Caco-2 (cell line): ENCODE measurements at regions not wholly inside any gene's neighbourhood (a gene's known extent, or its start where the extent isn't known, plus 50 kb on each side); places are given as distances from the start of the nearest gene placed in this dataset.

Source experiments
- BruUV-seq: library from RNA; stranded (reverse); fragments of 400-500 nt; replicated peaks from 2 replicates; lab custom pipeline; 2021; lab: Mats Ljungman, UMichigan
- CTCF ChIA-PET: fragments of 300-600 bp; sonication (Branson Sonifier 250); formaldehyde crosslinking; loops from one replicate; lab custom pipeline; 2022; ENCODE audit warnings: antibody characterized with exemption; lab: Charles Lee
- POLR2A ChIA-PET: fragments of 300-600 bp; sonication (Branson Sonifier 250); formaldehyde crosslinking; loops from one replicate; lab custom pipeline; 2022; ENCODE audit warnings: antibody characterized with exemption; lab: Charles Lee
- DNase-seq, 2 experiments: peaks; one replicate each; pipeline versions ENCODE4 v3.0.0 to v3.0.0-alpha.2; 2020 to 2022
- H3K27me3 ChIP-seq: replicated peaks from 2 replicates; pipeline ENCODE4 v1.6.0; 2011; ENCODE audit warnings: low read length; ENCODE audit not compliant: control insufficient read depth, insufficient read depth
- H3K36me3 ChIP-seq: 2 replicates; pipeline ENCODE4 v1.5.1; 2011; ENCODE audit warnings: low read length; ENCODE audit not compliant: control insufficient read depth, insufficient read depth
- H3K4me1 ChIP-seq: fragments of 250-450 bp; sonication (Bioruptor Pico); 2 replicates; pipeline ENCODE4 v1.5.1; 2020; ENCODE audit warnings: mild to moderate bottlenecking
- H3K4me3 ChIP-seq: 2 replicates; pipeline ENCODE4 v1.5.1; 2011; ENCODE audit warnings: low read depth, mild to moderate bottlenecking, control low read depth, low read length
- H3K9me3 ChIP-seq: fragments of 250-450 bp; sonication (Bioruptor Pico); 2 replicates; pipeline ENCODE4 v1.5.1; 2020; ENCODE audit warnings: mild to moderate bottlenecking, moderate library complexity
- H3K27ac Mint-ChIP-seq: one replicate; pipeline ENCODE4 v1.8.0; 2022; ENCODE audit warnings: mixed read lengths; ENCODE audit not compliant: unreplicated experiment
- H3K27me3 Mint-ChIP-seq: one replicate; pipeline ENCODE4 v1.8.0; 2022; ENCODE audit warnings: mixed read lengths; ENCODE audit not compliant: insufficient read depth, unreplicated experiment
- H3K36me3 Mint-ChIP-seq: one replicate; pipeline ENCODE4 v1.8.0; 2022; ENCODE audit warnings: mild to moderate bottlenecking, mixed read lengths; ENCODE audit not compliant: insufficient read depth, unreplicated experiment
- H3K4me1 Mint-ChIP-seq: one replicate; pipeline ENCODE4 v1.8.0; 2022; ENCODE audit warnings: low read depth, mixed read lengths; ENCODE audit not compliant: unreplicated experiment
- H3K4me3 Mint-ChIP-seq: one replicate; pipeline ENCODE4 v1.8.0; 2022; ENCODE audit warnings: mild to moderate bottlenecking, moderate library complexity, mixed read lengths; ENCODE audit not compliant: unreplicated experiment
- H3K9me3 Mint-ChIP-seq: one replicate; pipeline ENCODE4 v1.8.0; 2022; ENCODE audit warnings: mixed read lengths; ENCODE audit not compliant: unreplicated experiment
- intact Hi-C: fragments of 100-400 bp; cut with micrococcal nuclease; formaldehyde crosslinking; loops from one replicate; pipeline ENCODE4 v1.10.0; 2022; ENCODE audit not compliant: unreplicated experiment
- TF ChIP-seq, protein P1 (sequence below), 2 experiments: fragments of 200-600 bp in 1 of 2; IDR thresholded peaks; 1 replicate in 1 of 2; 2 replicates in 1 of 2; pipeline versions ENCODE4 v1.5.1 to v1.8.0; 2011 to 2022; ENCODE audit warnings: antibody characterized with exemption in 1 of 2, control low read depth in 1 of 2, inconsistent platforms in 1 of 2, low read depth in 1 of 2, low read length in 1 of 2, mild to moderate bottlenecking in 1 of 2, moderate library complexity in 1 of 2; ENCODE audit not compliant: insufficient read depth in 1 of 2, severe bottlenecking in 1 of 2, unreplicated experiment in 1 of 2

DNA sequence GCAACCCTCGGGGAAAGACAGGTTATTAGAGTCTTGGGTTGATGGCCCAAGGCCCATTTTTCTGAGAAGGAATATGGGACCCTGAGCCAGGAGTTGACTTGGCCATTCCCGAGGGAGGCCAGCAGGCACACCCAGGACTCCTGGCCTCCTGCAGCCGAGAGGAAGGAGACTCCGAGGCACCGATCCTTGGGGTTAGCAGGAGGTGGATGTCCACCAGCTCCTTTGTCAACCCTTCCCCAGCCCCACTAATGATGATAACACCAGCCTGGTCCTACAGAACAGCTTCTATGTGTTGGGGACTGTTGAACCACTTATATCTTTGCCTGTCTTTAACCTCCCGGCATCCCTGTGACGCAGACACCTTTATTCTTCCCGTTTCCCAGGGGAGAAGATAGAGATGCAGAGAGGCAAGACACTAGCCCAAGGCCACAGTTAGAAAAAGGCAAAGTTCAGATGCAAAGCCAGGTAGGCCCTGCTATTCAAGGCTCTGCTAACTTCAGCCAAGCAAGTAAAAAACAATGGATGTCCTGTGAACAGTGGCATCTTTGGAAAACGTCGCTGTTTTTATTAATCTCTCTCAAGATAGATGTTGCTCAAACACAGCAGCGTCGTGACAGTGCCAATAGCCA lies 767.3 kb upstream of the TBX3 start:
- peak overlapping the region; percentile 39 for H3K4me3 ChIP-seq
- H3K36me3 ChIP-seq = no peaks in the 10 kb centered on the region
- peak overlapping the region; percentile 69 for H3K4me3 Mint-ChIP-seq
- no peak for DNase-seq
- no peaks in the 10 kb centered on the region for H3K27me3 ChIP-seq
- TF ChIP-seq, protein P1, sequence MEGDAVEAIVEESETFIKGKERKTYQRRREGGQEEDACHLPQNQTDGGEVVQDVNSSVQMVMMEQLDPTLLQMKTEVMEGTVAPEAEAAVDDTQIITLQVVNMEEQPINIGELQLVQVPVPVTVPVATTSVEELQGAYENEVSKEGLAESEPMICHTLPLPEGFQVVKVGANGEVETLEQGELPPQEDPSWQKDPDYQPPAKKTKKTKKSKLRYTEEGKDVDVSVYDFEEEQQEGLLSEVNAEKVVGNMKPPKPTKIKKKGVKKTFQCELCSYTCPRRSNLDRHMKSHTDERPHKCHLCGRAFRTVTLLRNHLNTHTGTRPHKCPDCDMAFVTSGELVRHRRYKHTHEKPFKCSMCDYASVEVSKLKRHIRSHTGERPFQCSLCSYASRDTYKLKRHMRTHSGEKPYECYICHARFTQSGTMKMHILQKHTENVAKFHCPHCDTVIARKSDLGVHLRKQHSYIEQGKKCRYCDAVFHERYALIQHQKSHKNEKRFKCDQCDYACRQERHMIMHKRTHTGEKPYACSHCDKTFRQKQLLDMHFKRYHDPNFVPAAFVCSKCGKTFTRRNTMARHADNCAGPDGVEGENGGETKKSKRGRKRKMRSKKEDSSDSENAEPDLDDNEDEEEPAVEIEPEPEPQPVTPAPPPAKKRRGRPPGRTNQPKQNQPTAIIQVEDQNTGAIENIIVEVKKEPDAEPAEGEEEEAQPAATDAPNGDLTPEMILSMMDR (IDR thresholded peaks at IDR 0.05; ENCODE audit: insufficient read depth in 1 of 2, low read depth in 1 of 2, low read length in 1 of 2, severe bottlenecking in 1 of 2, unreplicated experiment in 1 of 2) = no peak
- no peaks in the 10 kb centered on the region for H3K9me3 Mint-ChIP-seq
- H3K4me1 ChIP-seq = 0 out of 2 replicates have a peak, but pooled peaks cover 16% of the 10 kb centered on the region
- H3K4me1 Mint-ChIP-seq = no peaks in the 10 kb centered on the region
- ChIA-PET CTCF (no interaction called here), POLR2A (no interaction called here)
- no TSS peak for BruUV-seq
- H3K27ac Mint-ChIP-seq = no peak overlapping the region
- no peaks in the 10 kb centered on the region for H3K36me3 Mint-ChIP-seq
- intact Hi-C loops = loop anchor here (2.0 to 10.0 kb wide), 3 partner anchors 28 to 1474 kb away; no protein-coding TSS in a partner anchor
- no peaks in the 10 kb centered on the region for H3K9me3 ChIP-seq
- H3K27me3 Mint-ChIP-seq = no peaks in the 10 kb centered on the region

DNA sequence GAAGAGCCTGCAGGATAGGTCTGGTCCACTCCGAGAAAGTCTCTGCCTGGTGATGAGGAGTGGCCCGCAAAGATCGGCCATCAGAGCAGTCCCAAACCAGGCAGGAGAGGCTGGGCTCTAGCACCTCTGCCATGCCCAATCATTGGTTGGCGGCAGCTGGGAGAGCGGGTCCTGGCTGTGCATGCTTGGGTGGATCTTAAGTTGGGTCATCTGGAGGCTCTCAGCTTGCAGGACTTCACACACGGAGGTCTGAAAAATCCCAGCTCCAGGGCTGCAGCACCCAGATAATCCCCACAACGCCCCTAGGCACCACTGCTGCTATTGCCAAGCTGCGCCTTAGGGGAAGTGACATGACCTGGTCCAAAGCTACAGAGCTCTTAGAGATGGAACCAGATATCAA lies 766.7 kb upstream of the TBX3 start:
- TF ChIP-seq, protein P1 (IDR thresholded peaks at IDR 0.05; ENCODE audit: insufficient read depth in 1 of 2, low read depth in 1 of 2, low read length in 1 of 2, severe bottlenecking in 1 of 2, unreplicated experiment in 1 of 2) = no peak
- H3K27ac Mint-ChIP-seq = no peak overlapping the region
- Histone ChIP-seq H3K4me1 (0 out of 2 replicates have a peak, but pooled peaks cover 16% of the 10 kb centered on the region), H3K9me3 (no peaks in the 10 kb centered on the region), H3K36me3 (no peaks in the 10 kb centered on the region), H3K27me3 (no peaks in the 10 kb centered on the region), H3K4me3 (no peak overlapping the region)
- no TSS peak for BruUV-seq
- no peaks in the 10 kb centered on the region for H3K4me1 Mint-ChIP-seq
- H3K36me3 Mint-ChIP-seq = no peaks in the 10 kb centered on the region
- POLR2A ChIA-PET = no interaction called here
- no peaks in the 10 kb centered on the region for H3K27me3 Mint-ChIP-seq
- CTCF ChIA-PET = no interaction called here
- intact Hi-C loops = loop anchor here (2.0 to 10.0 kb wide), 3 partner anchors 28 to 1473 kb away; no protein-coding TSS in a partner anchor
- H3K4me3 Mint-ChIP-seq = peak overlapping the region; percentile 12
- H3K9me3 Mint-ChIP-seq = no peaks in the 10 kb centered on the region
- no peak for DNase-seq

DNA sequence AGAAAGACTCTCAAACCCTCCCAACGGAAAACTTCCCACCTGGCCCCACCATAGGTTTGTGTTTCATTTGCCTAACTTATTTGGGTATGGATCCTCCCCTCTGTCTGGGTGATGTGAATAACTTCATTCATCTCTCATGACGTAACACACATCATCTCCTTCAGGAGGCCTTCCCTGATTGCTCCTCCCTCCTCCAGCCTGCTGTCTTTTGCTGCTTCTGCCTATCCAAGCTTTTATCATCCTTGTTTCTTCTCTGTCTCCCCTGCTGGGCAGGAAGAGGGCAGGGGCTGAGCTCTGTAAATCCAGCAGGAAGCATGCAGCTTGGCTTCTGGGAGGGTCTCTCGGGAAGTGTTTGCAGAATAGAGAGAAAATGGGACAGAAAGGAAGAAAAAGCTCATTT lies 766.0 kb upstream of the TBX3 start:
- Histone ChIP-seq H3K27me3 (no peaks in the 10 kb centered on the region), H3K9me3 (no peaks in the 10 kb centered on the region), H3K4me1 (0 out of 2 replicates have a peak, but pooled peaks cover 15% of the 10 kb centered on the region), H3K36me3 (no peaks in the 10 kb centered on the region), H3K4me3 (no peak overlapping the region)
- DNase-seq = no peak
- CTCF ChIA-PET = interaction anchor here (0.6 kb wide), 1 partner anchor 18 kb away, joined by 3 read pairs; no protein-coding TSS in a partner anchor
- Mint-ChIP-seq H3K4me3 (peak overlapping the region; percentile 12), H3K27me3 (no peaks in the 10 kb centered on the region), H3K36me3 (no peaks in the 10 kb centered on the region), H3K4me1 (no peaks in the 10 kb centered on the region), H3K27ac (no peak overlapping the region), H3K9me3 (no peaks in the 10 kb centered on the region)
- TF ChIP-seq, protein P1 (IDR thresholded peaks at IDR 0.05; ENCODE audit: insufficient read depth in 1 of 2, low read depth in 1 of 2, low read length in 1 of 2, severe bottlenecking in 1 of 2, unreplicated experiment in 1 of 2) = no peak
- intact Hi-C loops = loop anchor here (2.0 to 10.0 kb wide), 3 partner anchors 27 to 1473 kb away; no protein-coding TSS in a partner anchor
- BruUV-seq = no TSS peak
- POLR2A ChIA-PET = no interaction called here
